DMS 273 treated with DMSO at 0.1 percent for 48 hours (cell line): ENCODE measurements at regions not wholly inside any gene's neighbourhood (a gene's known extent, or its start where the extent isn't known, plus 50 kb on each side); places are given as distances from the start of the nearest gene placed in this dataset.

Experiments used
- DNase-seq: peaks from one replicate; lab custom pipeline; 2025; lab: John Stamatoyannopoulos, UW

- no peak for DNase-seq
Measured at GRCh38 chr18:10009321-10010144, 95.7 kb downstream of the VAPA start.

- DNase-seq, result no peak
Measured at GRCh38 chr18:10010611-10011015, 96.8 kb downstream of the VAPA start.

GRCh38 chr18:10011061-10011460, 97.2 kb downstream of the VAPA start:
- no peak for DNase-seq

GRCh38 chr18:10011751-10012150, 97.9 kb downstream of the VAPA start:
- no peak for DNase-seq

GRCh38 chr18:10012526-10012925, 98.7 kb downstream of the VAPA start:
- DNase-seq, result no peak

- DNase-seq, result no peak
Measured at GRCh38 chr18:10013621-10014543, 100.1 kb downstream of the VAPA start.

GRCh38 chr18:10015288-10015701, 101.5 kb downstream of the VAPA start:
- DNase-seq, result no peak

- DNase-seq, result no peak
Measured at GRCh38 chr18:10015941-10016819, 102.4 kb downstream of the VAPA start.

- DNase-seq, result no peak
Measured at GRCh38 chr18:10017043-10017442, 103.2 kb downstream of the VAPA start.

GRCh38 chr18:10018289-10018688, 104.5 kb downstream of the VAPA start:
- DNase-seq, result no peak

GRCh38 chr18:10020171-10020570, 106.4 kb downstream of the VAPA start:
- DNase-seq, result no peak

- no peak for DNase-seq
Measured at GRCh38 chr18:10022365-10022764, 108.5 kb downstream of the VAPA start.

- no peak for DNase-seq
Measured at GRCh38 chr18:10023853-10024570, 110.2 kb downstream of the VAPA start.

GRCh38 chr18:10025711-10026670, 112.2 kb downstream of the VAPA start:
- no peak for DNase-seq

GRCh38 chr18:10027031-10027430, 113.2 kb downstream of the VAPA start:
- DNase-seq, result no peak

GRCh38 chr18:10027461-10027860, 113.6 kb downstream of the VAPA start:
- no peak for DNase-seq

- no peak for DNase-seq
Measured at GRCh38 chr18:10029711-10030110, 115.9 kb downstream of the VAPA start.

GRCh38 chr18:10030816-10031541, 117.2 kb downstream of the VAPA start:
- no peak for DNase-seq

GRCh38 chr18:10032331-10033015, 118.7 kb downstream of the VAPA start:
- DNase-seq, result no peak
